PC-3 (cell line): ENCODE measurements at regions not wholly inside any gene's neighbourhood (a gene's known extent, or its start where the extent isn't known, plus 50 kb on each side); places are given as distances from the start of the nearest gene placed in this dataset.

Experiments
- ATAC-seq: fragments of 200-7000 bp; cut with Tn5 transposase; 2 replicates; pipeline ENCODE4 v1.9.1; 2020; ENCODE audit warnings: mild to moderate bottlenecking, moderate library complexity
- BruUV-seq: library from RNA; stranded (reverse); fragments of 400-500 nt; replicated peaks from 2 replicates; lab custom pipeline; 2021; lab: Mats Ljungman, UMichigan
- CTCF ChIA-PET: fragments of 300-600 bp; sonication (Branson Sonifier 250); formaldehyde crosslinking; loops from one replicate; lab custom pipeline; 2022; ENCODE audit warnings: antibody characterized with exemption; lab: Charles Lee
- POLR2A ChIA-PET: fragments of 300-600 bp; sonication (Branson Sonifier 250); formaldehyde crosslinking; loops from one replicate; lab custom pipeline; 2022; ENCODE audit warnings: antibody characterized with exemption; ENCODE audit not compliant: unreplicated experiment; lab: Charles Lee
- DNase-seq: peaks from one replicate; pipeline ENCODE4 v3.0.0-alpha.2; 2015
- H2AFZ ChIP-seq: fragments of 300-600 bp; sonication (generic); 2 replicates; pipeline ENCODE4 v1.6.0; 2016; ENCODE audit warnings: antibody characterized with exemption, low read length
- H3F3A ChIP-seq: fragments of 300-600 bp; sonication (generic); one replicate; pipeline ENCODE4 v1.6.0; 2017; ENCODE audit warnings: antibody characterized with exemption, low read length, control low read depth, mild to moderate bottlenecking; ENCODE audit not compliant: unreplicated experiment
- H3K27ac ChIP-seq: fragments of 300-600 bp; sonication (generic); 2 replicates; pipeline ENCODE4 v1.5.1; 2016; ENCODE audit warnings: mild to moderate bottlenecking, low read length
- H3K27me3 ChIP-seq: fragments of 300-600 bp; sonication (generic); 2 replicates; pipeline ENCODE4 v1.6.1; 2016; ENCODE audit warnings: low read length, mixed read lengths
- H3K36me3 ChIP-seq: fragments of 300-600 bp; sonication (generic); 2 replicates; pipeline ENCODE4 v1.6.1; 2016; ENCODE audit warnings: low read depth, mixed run types, low read length, mixed read lengths
- H3K4me1 ChIP-seq: fragments of 300-600 bp; sonication (generic); 2 replicates; pipeline ENCODE4 v1.5.1; 2016; ENCODE audit warnings: low read length; ENCODE audit not compliant: insufficient read depth
- H3K4me2 ChIP-seq: fragments of 300-600 bp; sonication (generic); 2 replicates; pipeline ENCODE4 v1.6.0; 2016; ENCODE audit warnings: low read length
- H3K4me3 ChIP-seq: fragments of 300-600 bp; sonication (generic); 2 replicates; pipeline ENCODE4 v1.5.1; 2016; ENCODE audit warnings: mild to moderate bottlenecking, low read length, mixed read lengths
- H3K79me2 ChIP-seq: fragments of 300-600 bp; sonication (generic); 2 replicates; pipeline ENCODE4 v1.6.1; 2017; ENCODE audit warnings: low read length, mixed read lengths
- H3K9ac ChIP-seq: fragments of 300-600 bp; sonication (generic); 2 replicates; pipeline ENCODE4 v1.6.0; 2016; ENCODE audit warnings: mild to moderate bottlenecking, low read length
- H3K9me2 ChIP-seq: fragments of 300-600 bp; sonication (generic); replicated peaks from 2 replicates; pipeline ENCODE4 v1.6.1; 2016; ENCODE audit warnings: mixed run types, low read length, mixed read lengths
- H3K9me3 ChIP-seq: fragments of 300-600 bp; sonication (generic); 2 replicates; pipeline ENCODE4 v1.6.1; 2016; ENCODE audit warnings: low read length, mixed read lengths
- H4K20me1 ChIP-seq: fragments of 300-600 bp; sonication (generic); 2 replicates; pipeline ENCODE4 v1.6.1; 2016; ENCODE audit warnings: low read length, mixed read lengths
- EZH2 ChIP-seq: fragments of 300-600 bp; sonication (generic); IDR thresholded peaks from one replicate; pipeline ENCODE4 v1.6.1; 2017; ENCODE audit warnings: antibody characterized with exemption, mild to moderate bottlenecking, low read length; ENCODE audit not compliant: unreplicated experiment
- EZH2phosphoT487 ChIP-seq: fragments of 300-600 bp; sonication (generic); IDR thresholded peaks from 2 replicates; pipeline ENCODE4 v1.6.1; 2018; ENCODE audit warnings: mild to moderate bottlenecking, antibody characterized with exemption, low read length, borderline replicate concordance
- intact Hi-C: fragments of 100-400 bp; cut with micrococcal nuclease; formaldehyde crosslinking; loops from 2 replicates; pipeline ENCODE4 v1.9.0; 2023
- TF ChIP-seq, protein P1 (sequence below): fragments of 300-600 bp; sonication (generic); conservative IDR thresholded peaks from 2 replicates; pipeline ENCODE4 v1.5.1; 2017; ENCODE audit warnings: antibody characterized with exemption, low read depth, mild to moderate bottlenecking, low read length

DNA sequence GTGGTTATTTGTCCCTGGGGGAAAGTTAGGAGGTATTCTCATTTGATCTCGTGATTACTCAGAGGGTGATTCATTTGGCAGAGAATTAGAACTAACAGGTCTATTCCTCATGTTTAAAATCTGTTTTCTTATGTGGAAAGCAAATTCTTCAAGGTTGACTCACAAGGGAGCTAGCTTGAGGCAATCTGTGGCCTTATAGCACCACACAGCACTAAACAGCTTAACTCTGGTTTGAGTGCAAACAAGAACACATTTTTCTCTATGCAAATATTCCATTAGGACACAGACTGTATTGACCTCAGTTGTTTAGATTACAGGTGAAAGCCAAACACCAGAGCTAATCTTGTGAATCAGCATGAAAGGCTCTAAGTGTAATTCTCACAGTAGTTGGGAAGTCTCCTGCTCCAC lies 694.4 kb upstream of the POU3F4 start:
- intact Hi-C loops = loop anchor here (5.0 to 10.0 kb wide), 3 partner anchors 46 to 131 kb away; no protein-coding TSS in a partner anchor
- POLR2A ChIA-PET = interaction anchor here (0.7 kb wide), 1 partner anchor 152 kb away, joined by 3 read pairs; no protein-coding TSS in a partner anchor
- CTCF ChIA-PET = interaction anchor here (0.6 to 1.6 kb wide), 3 partner anchors 56 to 277 kb away, joined by 3 to 6 read pairs (median 3); no protein-coding TSS in a partner anchor
- H3K79me2 ChIP-seq = no peaks in the 10 kb centered on the region
- no peak overlapping the region for H2AFZ ChIP-seq
- no peaks in the 10 kb centered on the region for H4K20me1 ChIP-seq
- no peaks in the 10 kb centered on the region for H3K9me2 ChIP-seq
- peak overlapping the region; percentile 80 for H3K27ac ChIP-seq
- H3K4me1 ChIP-seq = peaks cover 35% of the 10 kb centered on the region
- H3K36me3 ChIP-seq = no peaks in the 10 kb centered on the region
- no peak for TF ChIP-seq EZH2phosphoT487
- no peak for TF ChIP-seq EZH2
- no peaks in the 10 kb centered on the region for H3K9me3 ChIP-seq
- no peaks in the 10 kb centered on the region for H3K27me3 ChIP-seq
- H3F3A ChIP-seq = no peaks in the 10 kb centered on the region
- H3K9ac ChIP-seq = peak overlapping the region; percentile 24
- ATAC-seq (peak; percentile 92), DNase-seq (peak; percentile 97)
- H3K4me3 ChIP-seq = no peak overlapping the region
- peak overlapping the region; percentile 55 for H3K4me2 ChIP-seq
- no TSS peak for BruUV-seq

DNA sequence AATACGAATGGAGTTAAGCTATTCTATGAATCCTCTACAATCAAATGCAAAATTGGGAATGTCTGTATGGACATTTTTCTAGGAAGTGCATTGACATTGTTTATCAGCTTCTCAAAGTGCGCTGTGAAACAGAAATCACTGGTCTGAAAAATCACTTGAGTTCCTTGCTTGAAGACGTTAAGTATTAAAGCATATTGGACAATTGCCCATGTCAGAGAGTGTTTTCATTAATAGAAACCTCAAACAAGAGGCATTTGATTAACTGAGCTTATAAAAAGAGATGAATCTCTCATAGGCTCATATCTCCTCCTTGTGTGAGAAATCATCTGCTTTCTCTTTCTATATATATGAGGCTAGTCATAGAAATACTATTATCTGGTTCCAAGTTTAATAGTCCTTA lies 692.1 kb upstream of the POU3F4 start:
- Histone ChIP-seq H3K4me3 (no peak overlapping the region), H3K27me3 (no peaks in the 10 kb centered on the region), H3K4me1 (peaks cover 35% of the 10 kb centered on the region), H3K27ac (peak overlapping the region; percentile 95), H3F3A (no peaks in the 10 kb centered on the region), H3K79me2 (no peaks in the 10 kb centered on the region), H3K9ac (peak overlapping the region; percentile 33), H3K4me2 (peak overlapping the region; percentile 61), H3K9me3 (no peaks in the 10 kb centered on the region), H2AFZ (peak overlapping the region; percentile 14; the same call in 1 of the 2 replicates), H3K9me2 (no peaks in the 10 kb centered on the region), H4K20me1 (no peaks in the 10 kb centered on the region), H3K36me3 (no peaks in the 10 kb centered on the region)
- TF ChIP-seq EZH2 (no peak), EZH2phosphoT487 (no peak)
- TF ChIP-seq, protein P1, sequence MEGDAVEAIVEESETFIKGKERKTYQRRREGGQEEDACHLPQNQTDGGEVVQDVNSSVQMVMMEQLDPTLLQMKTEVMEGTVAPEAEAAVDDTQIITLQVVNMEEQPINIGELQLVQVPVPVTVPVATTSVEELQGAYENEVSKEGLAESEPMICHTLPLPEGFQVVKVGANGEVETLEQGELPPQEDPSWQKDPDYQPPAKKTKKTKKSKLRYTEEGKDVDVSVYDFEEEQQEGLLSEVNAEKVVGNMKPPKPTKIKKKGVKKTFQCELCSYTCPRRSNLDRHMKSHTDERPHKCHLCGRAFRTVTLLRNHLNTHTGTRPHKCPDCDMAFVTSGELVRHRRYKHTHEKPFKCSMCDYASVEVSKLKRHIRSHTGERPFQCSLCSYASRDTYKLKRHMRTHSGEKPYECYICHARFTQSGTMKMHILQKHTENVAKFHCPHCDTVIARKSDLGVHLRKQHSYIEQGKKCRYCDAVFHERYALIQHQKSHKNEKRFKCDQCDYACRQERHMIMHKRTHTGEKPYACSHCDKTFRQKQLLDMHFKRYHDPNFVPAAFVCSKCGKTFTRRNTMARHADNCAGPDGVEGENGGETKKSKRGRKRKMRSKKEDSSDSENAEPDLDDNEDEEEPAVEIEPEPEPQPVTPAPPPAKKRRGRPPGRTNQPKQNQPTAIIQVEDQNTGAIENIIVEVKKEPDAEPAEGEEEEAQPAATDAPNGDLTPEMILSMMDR = no peak
- no peak for ATAC-seq
- intact Hi-C loops = loop anchor here (10.0 kb wide), 1 partner anchor 129 kb away; no protein-coding TSS in a partner anchor
- ChIA-PET CTCF (no interaction called here), POLR2A (no interaction called here)
- BruUV-seq = no TSS peak
- DNase-seq = peak; percentile 3

DNA sequence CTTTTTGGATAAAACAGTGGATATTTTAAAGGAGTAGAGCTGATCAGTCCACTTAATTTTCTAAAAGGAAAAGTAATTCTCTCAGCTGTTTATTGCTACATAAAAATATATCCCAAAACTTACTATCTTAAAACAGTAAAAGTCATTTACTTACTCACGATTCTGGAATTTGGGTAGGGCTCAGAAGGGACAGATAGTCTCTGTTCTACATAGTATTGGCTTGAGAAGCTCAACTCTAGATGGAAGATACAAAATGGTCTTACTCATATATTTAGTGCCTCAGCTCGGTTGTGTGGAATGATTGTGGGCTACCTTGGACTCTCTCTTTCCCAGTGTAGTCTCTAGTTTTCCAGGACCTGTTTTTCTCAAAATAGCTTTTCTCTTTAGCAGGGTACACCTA lies 691.5 kb upstream of the POU3F4 start:
- peak; percentile 64 for ATAC-seq
- CTCF ChIA-PET = no interaction called here
- H3K27ac ChIP-seq = peak overlapping the region; percentile 95
- no peaks in the 10 kb centered on the region for H3K36me3 ChIP-seq
- intact Hi-C loops = loop anchor here (10.0 kb wide), 1 partner anchor 128 kb away; no protein-coding TSS in a partner anchor
- peak overlapping the region; percentile 61 for H3K4me2 ChIP-seq
- no peaks in the 10 kb centered on the region for H4K20me1 ChIP-seq
- POLR2A ChIA-PET = no interaction called here
- H3K4me1 ChIP-seq = peaks cover 35% of the 10 kb centered on the region
- H3K4me3 ChIP-seq = 0 out of 2 replicates have a peak overlapping the region, but pooled peaks have one; percentile 28
- peak; percentile 79 for DNase-seq
- peak overlapping the region; percentile 33 for H3K9ac ChIP-seq
- H3K9me2 ChIP-seq = no peaks in the 10 kb centered on the region
- H3K79me2 ChIP-seq = no peaks in the 10 kb centered on the region
- BruUV-seq = no TSS peak
- H3K27me3 ChIP-seq = no peaks in the 10 kb centered on the region
- no peaks in the 10 kb centered on the region for H3K9me3 ChIP-seq
- TF ChIP-seq, protein P1 = no peak
- TF ChIP-seq EZH2 (no peak), EZH2phosphoT487 (no peak)
- no peaks in the 10 kb centered on the region for H3F3A ChIP-seq
- H2AFZ ChIP-seq = peak overlapping the region; percentile 72
